NCI-H2227 treated with DMSO at 0.1 percent for 48 hours (cell line): ENCODE measurements at regions not wholly inside any gene's neighbourhood (a gene's known extent, or its start where the extent isn't known, plus 50 kb on each side); places are given as distances from the start of the nearest gene placed in this dataset.

Source experiments
- DNase-seq: peaks from one replicate; lab custom pipeline; 2025; lab: John Stamatoyannopoulos, UW

DNA sequence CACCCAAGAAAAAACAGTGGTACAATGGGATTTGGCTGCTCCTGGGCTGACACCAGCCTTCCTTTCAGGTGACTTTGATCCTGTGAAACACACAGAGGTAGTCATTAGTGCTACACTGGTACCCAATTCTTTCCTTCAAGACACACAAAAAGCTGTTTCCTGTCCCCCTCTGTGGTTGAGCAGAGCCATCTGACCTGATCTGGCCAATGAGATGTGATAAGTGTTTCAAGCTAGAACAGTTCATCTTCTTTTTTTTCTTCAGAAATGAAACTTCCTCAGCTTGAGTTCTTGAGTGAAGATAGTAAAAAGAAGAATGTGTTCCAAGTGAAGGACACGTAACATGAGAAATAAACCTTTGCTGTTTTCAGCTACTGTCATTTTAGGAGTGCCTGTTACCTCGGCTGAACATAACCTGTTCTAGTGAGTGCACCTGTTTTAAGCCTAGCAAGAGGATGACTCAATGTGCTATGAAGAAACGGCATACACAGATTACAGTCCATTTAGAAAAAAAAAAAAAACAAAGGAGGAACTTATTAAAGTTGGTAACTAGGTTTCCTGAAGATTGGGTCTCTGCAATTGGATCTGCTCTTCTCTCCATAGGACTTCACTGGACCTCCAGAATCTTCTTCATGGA lies 287.8 kb downstream of the GAS1 start:
- no peak for DNase-seq

DNA sequence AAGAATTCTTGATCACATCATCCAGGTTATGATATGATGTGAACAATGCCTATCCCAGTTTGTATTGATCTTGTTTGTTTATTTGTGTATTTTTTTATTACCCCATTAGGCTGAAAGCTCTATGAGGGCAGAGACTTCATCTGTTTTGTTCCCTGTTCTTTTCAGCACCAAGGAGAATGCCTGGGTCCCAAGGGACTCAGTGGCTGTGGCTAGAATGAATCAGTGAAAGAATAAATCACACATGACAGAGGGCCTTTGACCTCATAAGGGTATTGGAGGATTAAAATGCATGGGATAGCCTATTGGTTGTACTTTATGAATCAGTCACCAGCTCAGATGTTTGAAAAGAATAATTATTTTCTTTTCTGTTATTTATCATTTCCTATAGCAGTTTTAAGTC lies 292.2 kb downstream of the GAS1 start:
- no peak for DNase-seq

DNA sequence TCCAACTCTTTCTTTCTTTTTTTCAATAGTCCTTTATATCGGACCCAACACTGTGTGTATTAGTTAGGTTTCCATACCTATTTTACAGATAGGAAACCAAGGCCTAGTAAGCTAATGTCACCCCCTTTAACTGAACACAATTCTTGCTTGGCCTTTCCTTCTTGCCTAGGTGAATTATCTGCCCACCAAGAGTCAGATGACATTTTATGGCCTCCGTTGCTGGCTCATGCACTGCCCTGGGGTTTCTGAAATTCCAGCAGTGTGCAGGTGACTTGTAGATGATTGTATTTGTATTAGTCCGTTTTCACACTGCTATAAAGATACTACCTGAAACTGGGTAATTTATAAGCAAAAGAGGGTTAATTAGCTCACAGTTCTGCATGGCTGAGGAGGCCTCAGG lies 293.8 kb downstream of the GAS1 start:
- DNase-seq = no peak

DNA sequence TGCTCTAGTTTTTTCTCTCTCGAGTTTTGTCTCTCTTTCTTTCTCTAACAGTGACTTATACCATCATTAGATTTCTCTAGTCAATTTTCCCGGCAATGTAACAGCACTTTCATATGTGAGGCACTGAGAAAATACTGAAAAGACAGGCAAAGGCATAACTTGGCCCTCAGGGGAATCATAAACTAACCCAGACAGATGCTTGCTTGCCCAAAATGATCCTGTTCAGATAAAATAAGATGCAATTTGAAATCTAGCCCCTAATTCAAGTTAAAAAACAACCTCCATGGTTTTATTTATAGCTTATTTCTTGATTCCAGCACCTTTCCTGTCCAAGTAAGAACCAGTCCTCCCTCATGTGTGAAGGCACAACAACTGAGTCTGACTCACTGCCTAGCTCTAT lies 294.6 kb downstream of the GAS1 start:
- no peak for DNase-seq

DNA sequence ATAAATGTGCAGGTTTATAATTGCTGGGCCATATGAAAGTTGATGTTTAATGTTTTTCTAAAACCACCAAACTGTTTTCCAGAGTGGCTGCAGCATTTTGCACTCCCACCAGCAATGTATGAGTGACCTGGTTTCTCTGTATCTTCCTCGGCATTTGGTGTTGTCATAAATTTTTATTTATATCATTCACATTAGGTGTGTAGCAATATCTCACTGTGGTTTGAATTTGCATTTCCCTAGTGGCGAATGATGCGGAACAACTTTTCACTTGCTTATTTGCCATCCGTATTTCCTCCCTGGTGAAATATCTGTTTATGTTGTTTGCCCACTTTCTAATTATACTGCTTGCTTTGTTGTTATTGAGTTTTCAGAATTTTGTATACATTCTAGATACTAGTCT lies 295.7 kb upstream of the TUT7 start:
- DNase-seq = no peak

DNA sequence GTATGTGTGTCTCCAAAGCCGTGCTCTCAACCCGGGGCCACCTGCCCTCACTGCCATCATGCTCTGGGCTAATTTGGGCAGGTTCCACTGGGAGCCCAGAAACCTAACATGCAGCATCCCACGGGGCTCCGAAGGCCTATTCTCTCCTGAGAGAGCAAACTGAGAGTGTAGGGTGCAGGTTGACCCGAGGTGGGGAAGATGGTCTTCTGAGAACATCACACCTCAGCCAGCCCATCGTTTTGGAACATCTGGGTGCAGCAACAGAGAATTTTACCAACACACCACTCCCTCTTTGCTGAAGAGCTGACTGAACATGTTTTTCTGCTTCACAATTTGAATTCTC lies 294.6 kb upstream of the TUT7 start:
- no peak for DNase-seq

DNA sequence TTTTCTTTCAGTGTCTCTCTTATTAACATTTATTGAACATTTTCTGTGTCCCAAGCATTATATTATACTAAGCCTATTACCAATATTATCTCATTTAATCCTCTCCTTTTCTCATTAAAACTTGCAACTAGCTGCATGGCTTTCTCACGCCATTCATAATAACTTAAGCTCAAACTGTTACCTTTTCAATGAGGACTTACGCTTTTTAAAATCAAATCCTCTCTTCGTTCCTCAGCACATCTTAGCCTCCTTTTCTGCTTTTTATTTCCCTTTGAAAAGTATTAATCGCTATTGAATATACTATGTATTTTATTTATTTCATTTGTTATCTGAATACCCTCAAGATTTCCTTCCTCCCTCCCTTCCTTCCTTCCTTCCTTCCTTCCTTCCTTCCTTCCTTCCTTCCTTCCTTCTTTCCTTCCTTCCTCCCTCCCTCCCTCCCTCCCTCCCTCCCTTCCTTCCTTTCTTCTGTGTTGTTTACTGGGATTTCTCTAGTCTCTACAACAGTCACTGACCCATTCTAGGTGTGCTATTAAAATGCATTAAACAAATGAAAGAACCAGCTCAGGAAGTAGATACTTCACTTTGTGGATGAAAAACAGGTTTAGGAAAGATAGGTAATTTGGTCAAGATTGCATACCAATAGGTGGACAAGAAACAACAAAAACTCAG lies 294.1 kb upstream of the TUT7 start:
- no peak for DNase-seq

DNA sequence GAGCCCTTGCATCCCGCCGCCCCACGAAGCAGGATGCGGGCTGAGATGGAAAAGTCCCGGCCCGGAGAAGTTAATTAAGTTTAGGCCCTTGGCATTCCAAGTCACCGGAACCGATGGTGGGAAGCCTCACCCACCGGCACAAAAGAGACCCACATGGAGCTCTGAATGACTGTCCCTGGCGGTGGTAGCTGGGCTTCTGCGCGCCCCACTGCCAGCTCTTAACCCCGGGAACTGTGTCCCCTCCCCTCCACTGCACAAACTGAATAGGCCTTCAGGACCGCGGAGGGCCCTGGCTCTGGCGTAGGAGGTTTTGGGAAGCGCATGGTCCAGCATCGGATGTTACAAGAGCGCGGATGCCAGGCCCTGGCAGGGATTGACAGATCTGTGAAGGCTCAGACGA lies 291.1 kb upstream of the TUT7 start:
- DNase-seq = no peak

DNA sequence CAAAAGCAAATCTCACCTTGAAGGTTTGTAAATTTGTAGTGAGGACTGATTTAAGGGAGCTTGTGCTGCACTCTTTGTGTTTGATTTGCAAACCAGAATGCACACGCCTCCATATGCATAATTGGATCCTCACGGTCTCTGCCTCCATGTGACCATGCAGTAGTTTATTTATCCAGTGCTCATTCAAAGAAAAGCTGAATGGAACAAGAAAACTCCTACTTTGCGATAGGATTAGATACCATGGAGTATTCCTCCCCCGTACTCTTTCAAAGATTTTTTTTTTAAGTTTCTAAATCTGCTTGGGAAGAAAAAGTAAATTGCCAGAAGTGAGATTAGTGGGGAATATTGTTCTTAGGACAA lies 290.4 kb upstream of the TUT7 start:
- DNase-seq = no peak

DNA sequence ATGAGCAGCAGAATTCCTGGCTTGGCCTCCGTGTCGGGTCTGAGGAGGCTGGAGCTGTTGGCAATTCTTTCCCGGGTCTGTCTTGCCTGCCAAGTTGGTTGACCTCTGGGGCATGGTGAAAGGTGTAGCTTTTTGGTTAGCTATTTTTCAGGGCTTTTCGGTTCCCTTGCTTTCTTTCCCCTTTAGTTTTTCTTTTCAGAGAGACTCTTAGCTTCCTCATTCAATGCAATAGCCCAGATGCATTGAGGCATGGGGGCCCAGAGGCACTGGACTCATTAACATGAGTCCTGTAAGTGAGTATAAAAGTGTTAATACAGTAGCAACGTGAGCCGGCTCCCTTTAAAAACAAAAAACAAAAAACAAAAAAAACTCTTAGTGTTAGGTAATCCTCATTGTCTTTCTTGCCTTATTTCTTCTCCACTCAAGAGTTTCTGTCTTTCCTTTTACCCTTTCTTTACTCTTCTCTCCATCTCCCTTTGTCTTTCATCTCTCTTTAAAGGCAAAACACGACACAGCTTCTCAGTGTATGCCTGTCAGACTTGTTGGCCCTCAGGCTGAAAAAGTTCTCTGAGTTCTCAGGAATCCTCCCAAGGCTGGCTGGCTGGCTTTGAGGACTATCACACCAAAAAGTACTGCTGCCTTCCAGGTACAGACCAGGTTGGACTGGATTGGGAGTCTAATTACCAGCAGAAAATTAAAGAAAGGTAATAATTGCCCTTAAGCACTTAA lies 289.9 kb upstream of the TUT7 start:
- DNase-seq = no peak

DNA sequence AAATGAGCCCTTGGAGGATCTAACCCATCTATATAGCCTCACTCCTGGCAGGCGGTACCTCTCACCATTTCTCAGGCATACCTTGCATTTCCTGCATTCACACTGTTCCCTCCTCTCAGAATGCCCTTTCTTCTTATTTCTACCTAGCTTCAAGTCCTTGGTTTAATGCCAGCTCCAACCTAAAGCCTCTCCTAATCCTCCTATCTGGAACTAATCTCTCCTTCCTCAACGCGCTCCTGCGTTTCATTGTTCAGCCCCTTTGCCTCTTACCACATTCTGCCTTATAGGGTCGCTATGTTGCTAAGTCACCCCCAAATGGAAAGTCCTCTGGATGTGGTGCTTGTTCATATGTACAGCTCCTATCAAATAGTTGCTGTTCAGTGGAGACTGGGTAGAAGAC lies 288.5 kb upstream of the TUT7 start:
- no peak for DNase-seq

DNA sequence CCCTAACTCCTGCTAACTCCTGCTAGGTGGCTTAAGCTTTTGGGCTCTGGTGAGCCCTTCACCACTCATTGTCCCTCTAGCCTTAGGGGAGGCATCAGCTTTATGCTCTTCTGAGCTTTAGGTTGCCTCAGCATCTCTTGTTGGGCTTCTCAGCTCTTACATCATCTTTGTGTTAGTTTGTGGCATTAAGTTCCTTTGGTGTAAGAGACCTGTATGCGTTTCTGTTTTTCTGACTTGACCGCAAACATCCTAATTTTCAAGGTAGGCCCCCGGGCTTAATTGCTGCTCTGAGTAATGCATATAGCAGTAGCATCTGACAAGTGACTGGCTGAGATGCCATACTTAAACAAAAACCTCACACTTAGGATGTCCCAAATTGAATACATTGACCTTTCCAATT lies 287.8 kb upstream of the TUT7 start:
- DNase-seq = no peak

DNA sequence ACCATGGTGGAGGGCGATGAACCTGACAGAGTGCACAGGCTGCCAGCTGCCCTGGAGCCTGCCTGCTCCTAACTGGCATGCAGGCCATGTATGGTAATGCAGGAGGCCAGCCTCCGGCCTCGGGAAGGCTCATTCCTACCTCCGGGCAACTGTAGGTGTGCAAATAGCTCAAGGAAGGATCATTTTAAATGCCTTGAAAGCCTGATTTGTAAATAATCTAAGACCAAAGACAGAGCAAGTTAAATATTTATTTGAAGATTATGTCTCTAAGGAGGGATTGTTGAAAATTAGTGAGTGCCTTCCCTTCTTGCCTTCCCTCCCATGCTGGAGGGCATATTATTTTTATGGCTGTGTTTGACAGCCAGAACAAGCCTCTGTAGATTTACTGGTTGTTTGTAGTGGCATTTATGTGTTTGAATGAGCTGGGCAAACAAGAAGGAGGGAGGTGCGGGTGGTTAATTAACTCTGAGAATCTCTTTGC lies 285.7 kb upstream of the TUT7 start:
- no peak for DNase-seq

DNA sequence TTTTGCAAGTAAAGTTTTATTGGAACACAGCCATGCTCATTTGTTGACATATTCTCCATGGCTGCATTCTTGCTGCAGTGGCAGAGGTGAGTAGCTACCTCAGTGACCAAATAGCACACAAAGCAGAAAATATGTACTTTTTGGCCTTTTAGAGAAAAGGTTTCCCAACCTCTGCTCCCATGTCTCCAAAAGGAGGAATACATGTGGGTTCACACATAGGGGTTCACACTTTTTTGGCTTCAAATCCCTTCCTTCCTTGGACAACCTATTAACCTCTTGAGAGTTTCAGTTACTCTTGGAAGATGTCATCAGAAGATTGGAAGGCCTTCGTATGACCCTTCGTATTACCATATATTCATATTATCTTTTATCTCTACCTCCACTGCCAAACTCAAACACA lies 285.1 kb upstream of the TUT7 start:
- no peak for DNase-seq

DNA sequence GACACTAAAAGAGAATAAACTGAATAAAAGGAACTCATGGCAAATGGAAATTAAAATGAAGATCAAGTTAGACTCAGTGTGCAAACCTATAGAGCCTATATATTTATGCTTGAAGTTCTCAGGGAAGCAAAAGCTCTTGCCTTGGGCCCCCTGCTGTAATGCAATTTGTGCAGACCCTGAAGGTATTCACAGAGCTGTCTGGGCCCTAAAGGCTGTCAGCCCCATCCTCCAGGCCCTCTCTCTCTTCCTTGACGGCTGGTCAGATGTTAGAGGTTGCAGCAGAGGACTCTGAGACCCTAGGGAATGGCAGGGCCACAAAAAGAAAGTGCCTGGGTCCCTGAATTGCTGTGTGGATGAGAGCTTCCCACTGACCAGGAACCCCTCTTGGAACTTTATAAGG lies 283.9 kb upstream of the TUT7 start:
- no peak for DNase-seq

DNA sequence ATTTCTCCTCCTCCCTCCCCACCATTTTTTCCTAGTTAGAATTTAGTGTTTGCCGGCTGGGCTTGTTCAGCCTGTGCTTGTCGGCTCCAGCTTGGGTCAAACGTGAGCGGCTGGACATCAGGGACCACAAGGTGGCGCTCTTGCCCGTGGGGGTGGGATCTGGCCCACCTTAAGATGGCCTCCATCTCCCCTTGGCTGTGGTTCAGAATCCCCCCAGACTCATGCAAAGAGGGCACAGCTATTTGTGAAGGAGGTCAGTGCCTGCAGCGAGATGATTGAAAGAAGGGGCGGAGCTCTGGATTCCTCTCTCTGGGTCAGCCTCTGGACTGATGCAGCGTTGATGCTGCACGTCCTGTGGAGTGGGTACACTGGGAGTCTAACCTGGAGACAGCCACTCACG lies 283.3 kb upstream of the TUT7 start:
- no peak for DNase-seq

DNA sequence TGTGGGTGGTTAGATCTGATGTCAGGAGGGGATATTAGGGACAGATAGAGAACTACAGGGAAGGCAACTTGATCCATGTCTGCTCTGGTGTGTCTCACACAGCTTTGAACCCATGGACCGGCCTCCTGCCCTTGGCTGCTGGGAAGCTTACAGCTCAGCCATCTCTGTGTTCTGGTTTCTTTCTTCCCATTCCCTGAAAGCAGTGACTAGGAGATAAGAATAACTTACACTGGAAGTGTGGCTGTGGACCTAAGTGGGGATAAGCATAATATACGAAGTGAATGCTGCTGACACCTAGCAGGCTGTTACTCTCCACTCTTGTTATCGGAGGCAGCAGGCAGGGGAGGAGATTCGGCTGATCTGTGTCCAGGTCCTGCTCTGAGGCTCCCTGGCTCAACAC lies 282.3 kb upstream of the TUT7 start:
- DNase-seq = no peak

DNA sequence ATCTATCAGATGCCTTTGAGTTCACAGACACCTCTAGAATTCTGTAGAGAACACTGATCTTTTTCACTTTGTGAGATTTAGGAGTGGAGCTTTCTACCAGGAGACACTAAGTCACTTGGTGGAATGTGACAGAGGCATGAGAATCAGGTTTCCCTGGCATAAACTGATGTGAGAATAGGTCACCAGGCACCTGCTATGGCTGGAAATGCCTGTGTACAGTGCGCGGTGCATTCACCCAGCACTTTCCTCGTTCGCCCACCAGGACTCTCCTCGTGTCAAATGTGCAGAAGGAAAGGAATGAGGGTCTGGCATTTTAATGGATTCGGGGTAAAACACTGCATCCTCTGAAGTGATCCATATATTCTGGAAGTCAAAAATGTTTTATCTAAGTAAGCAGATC lies 281.8 kb upstream of the TUT7 start:
- DNase-seq = no peak

DNA sequence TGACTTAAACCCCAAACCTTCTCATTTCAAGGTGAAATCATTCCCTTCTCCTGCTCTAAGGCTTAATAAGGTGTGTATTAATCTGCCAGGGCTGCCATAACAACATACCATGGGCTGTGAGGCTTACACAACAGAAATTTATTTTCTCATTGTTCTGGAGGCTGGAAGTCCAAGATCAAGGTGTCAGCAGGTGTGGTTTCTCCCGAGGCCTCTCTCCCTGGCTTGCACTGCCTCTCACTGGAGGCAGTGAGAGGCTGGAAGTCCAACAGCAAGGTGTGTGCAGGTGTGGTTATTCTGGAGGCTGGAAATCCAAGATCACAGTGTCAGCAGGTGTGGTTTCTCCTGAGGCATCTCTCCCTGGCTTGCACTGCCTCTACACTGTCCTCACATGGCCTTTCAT lies 280.3 kb upstream of the TUT7 start:
- DNase-seq = no peak

DNA sequence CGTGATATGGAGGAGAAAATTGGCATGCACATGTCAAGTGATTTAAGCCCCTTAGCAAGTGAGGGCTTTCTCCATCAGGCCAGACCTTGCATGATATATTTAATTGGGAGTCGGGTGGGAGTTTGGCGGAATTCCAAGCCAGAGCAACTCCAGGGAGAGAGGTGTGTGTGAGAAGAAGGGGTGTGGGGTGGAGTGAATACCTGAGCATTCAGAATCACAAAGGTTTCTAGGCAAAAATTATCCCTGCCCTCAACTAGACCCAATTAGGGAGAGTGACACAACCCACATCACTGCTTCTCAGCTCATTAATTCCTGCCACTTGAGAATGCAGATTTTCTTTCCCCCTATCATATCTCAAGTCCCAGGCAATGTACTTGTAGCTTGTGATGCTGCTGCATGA lies 279.7 kb upstream of the TUT7 start:
- no peak for DNase-seq

DNA sequence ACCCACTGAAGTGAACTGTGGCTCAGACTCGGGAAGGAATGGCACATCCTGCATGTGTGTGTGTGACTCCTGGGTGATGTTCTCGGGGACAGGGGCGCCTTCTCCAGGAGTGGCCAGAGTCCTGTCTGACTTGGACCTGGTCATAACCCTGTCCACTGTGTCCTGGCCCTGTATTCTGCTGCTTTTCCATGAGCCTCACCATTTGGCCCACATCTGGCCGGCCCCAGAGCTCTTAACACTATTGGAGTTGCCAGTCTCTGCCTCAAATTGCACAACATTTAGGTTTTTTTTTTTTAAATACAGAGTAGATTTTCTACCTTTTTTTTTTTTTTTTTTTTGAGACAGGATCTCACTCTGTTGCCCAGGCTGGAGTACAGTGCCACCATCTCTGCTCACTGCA lies 278.3 kb upstream of the TUT7 start:
- no peak for DNase-seq

DNA sequence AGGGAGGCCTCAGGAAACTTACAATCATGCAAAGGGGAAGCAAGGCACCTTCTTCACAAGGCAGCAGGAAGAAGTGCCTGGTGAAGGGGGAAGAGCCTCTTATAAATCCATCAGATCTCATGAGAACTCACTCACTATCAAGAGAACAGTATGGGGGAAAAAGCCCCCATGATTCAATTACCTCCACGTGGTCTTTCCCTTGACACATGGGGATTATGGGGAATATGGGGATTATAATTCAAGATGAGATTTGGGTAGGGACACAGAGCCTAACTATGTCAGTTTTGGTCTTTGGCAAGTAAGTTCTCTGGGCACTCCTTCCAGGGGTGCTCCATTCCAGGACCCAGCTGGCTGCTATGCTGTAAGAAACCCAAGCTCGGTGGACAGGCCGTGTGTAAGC lies 275.3 kb upstream of the TUT7 start:
- no peak for DNase-seq

DNA sequence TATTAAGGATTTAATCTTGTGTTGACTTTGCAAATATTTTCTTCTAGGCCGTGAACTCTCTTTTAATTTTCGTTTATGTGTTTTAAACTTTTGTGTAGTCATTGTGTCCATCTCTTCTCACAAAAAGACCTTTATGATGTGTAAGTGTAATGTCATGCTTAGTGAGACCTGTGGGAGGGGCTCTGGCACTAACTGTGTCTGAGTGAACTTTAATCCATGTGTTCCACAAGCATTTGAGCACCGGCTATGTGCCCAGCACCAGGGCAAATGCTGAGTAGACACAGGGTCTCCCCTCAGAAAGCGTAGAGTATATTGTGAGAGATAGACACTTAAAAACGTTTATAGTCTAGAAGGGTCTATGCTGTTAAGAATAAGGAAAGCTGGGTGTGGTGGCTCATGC lies 272.6 kb upstream of the TUT7 start:
- DNase-seq = no peak

DNA sequence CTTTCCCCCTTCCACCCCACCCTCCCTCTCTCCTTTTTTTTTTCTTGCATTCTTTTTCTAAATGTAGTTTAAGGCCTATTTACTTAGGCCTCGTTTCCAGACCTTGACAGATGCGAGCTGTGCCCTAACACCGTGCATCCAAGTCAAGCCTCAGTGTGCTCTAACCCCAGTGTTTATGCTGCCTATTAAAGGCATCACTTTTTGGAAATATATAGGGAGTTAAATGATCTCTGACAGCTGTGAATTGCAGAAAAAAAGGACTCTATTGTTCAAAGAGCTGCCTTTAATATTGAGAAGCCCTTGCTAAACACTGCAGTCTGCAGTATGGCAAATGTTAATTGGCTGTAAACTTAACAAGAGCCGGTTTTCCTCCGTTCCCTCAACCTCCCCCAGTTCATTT lies 270.4 kb upstream of the TUT7 start:
- DNase-seq = no peak
